ENCODE measurements at regions not wholly inside any gene's neighbourhood (a gene's known extent, or its start where the extent isn't known, plus 50 kb on each side); places are given as distances from the start of the nearest gene placed in this dataset.

DNA sequence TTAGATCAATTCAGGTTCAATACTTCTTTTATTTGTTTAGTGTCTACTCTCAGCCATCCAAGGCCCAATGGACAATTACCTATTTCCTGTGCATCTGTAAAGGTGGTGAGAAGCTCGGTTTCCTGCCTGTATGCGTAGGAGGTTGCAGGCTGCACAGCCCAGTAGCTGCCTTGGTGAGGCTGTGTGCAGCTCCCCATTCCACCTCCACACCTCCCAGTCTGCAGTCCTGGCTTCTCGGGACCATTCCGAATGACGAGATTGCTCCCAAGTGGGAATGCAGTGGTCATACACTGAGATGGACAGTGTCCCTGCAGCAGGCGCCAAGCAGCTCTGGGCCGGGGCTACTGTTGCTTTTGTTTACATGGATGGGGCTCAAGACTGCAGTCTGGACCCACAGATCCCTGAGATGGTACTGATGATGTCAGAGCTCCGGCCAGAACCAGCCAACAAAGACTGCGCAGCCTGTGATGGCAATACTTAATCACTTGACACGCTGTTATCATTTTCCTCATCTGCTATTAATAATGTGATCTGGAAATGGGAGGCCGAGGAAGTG, 206.1 kb upstream of the IRX1 start:
- TF ChIP-seq, protein P1, sequence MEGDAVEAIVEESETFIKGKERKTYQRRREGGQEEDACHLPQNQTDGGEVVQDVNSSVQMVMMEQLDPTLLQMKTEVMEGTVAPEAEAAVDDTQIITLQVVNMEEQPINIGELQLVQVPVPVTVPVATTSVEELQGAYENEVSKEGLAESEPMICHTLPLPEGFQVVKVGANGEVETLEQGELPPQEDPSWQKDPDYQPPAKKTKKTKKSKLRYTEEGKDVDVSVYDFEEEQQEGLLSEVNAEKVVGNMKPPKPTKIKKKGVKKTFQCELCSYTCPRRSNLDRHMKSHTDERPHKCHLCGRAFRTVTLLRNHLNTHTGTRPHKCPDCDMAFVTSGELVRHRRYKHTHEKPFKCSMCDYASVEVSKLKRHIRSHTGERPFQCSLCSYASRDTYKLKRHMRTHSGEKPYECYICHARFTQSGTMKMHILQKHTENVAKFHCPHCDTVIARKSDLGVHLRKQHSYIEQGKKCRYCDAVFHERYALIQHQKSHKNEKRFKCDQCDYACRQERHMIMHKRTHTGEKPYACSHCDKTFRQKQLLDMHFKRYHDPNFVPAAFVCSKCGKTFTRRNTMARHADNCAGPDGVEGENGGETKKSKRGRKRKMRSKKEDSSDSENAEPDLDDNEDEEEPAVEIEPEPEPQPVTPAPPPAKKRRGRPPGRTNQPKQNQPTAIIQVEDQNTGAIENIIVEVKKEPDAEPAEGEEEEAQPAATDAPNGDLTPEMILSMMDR (conservative IDR thresholded peaks at IDR 0.05; ENCODE audit: low read length), result no peak
- TF ChIP-seq EZH2phosphoT487 (IDR thresholded peaks at IDR 0.05; ENCODE audit: borderline replicate concordance), result no peak

All from Loucy (cell line).